Endothelial cell of umbilical vein (primary cell): ENCODE measurements at regions not wholly inside any gene's neighbourhood (a gene's known extent, or its start where the extent isn't known, plus 50 kb on each side); places are given as distances from the start of the nearest gene placed in this dataset.

Source experiments
- BruUV-seq: library from RNA; stranded (reverse); fragments of 400-500 nt; replicated peaks from 2 replicates; lab custom pipeline; 2021; lab: Mats Ljungman, UMichigan
- CTCF ChIA-PET: fragments of 300-600, 350-600 bp; sonication (Branson Sonifier 250); formaldehyde crosslinking; loops from one replicate; lab custom pipeline; 2021; ENCODE audit warnings: antibody characterized with exemption, inconsistent platforms; lab: Charles Lee
- POLR2A ChIA-PET: fragments of 300-600, 350-600 bp; sonication (Branson Sonifier 250); formaldehyde crosslinking; loops from one replicate; lab custom pipeline; 2021; ENCODE audit warnings: antibody characterized with exemption, inconsistent platforms; lab: Charles Lee
- DNase-seq: peaks from one replicate; pipeline ENCODE4 v3.0.0-alpha.2; 2011; ENCODE audit warnings: low read depth, low spot score
- FAIRE-seq: peaks from 2 replicates; lab custom pipeline; 2011; peaks lifted over from hg19 to GRCh38; lab: Jason Lieb, UNC
- H2AFZ ChIP-seq: 2 replicates; pipeline ENCODE4 v1.6.0; 2012; ENCODE audit warnings: low read depth, low read length, control low read depth, inconsistent platforms
- H3K27ac ChIP-seq: 2 replicates; pipeline ENCODE4 v1.5.1; 2011; ENCODE audit warnings: low read depth, mild to moderate bottlenecking, control low read depth, low read length, moderate library complexity; ENCODE audit not compliant: insufficient read depth
- H3K27me3 ChIP-seq, 2 experiments: 2 replicates each; pipeline versions ENCODE4 v1.6.0 to v1.6.1; 2011; ENCODE audit warnings: low read length in 2 of 2, mixed read lengths in 1 of 2; ENCODE audit not compliant: control insufficient read depth in 2 of 2, insufficient read depth in 2 of 2
- H3K36me3 ChIP-seq, 2 experiments: 2 replicates in 1 of 2; 3 replicates in 1 of 2; pipeline ENCODE4 v1.5.1; 2011; ENCODE audit warnings: low read length in 2 of 2, mild to moderate bottlenecking in 1 of 2, moderate library complexity in 1 of 2; ENCODE audit not compliant: control insufficient read depth in 2 of 2, insufficient read depth in 2 of 2; ENCODE audit errors: extremely low read depth in 1 of 2
- H3K4me1 ChIP-seq: 3 replicates; pipeline ENCODE4 v1.5.1; 2011; ENCODE audit warnings: mild to moderate bottlenecking, low read length; ENCODE audit not compliant: control insufficient read depth, insufficient read depth; ENCODE audit errors: extremely low read depth
- H3K4me2 ChIP-seq: 2 replicates; pipeline ENCODE4 v1.6.1; 2011; ENCODE audit warnings: low read length, control low read depth, mixed read lengths; ENCODE audit not compliant: insufficient read depth
- H3K4me3 ChIP-seq, 3 experiments: fragments of 200-600 bp in 1 of 3; sonication (generic), shearing (Covaris generic) in 1 of 3; replicated peaks in 1 of 3; 2 replicates each; pipeline ENCODE4 v1.5.1; 2011 to 2016; ENCODE audit warnings: control low read depth in 3 of 3, low read length in 3 of 3, mild to moderate bottlenecking in 2 of 3, inconsistent platforms in 1 of 3, low read depth in 1 of 3, moderate library complexity in 1 of 3; ENCODE audit not compliant: insufficient read depth in 1 of 3
- H3K79me2 ChIP-seq: 2 replicates; pipeline ENCODE4 v1.6.0; 2012; ENCODE audit warnings: low read length, inconsistent platforms; ENCODE audit not compliant: control insufficient read depth, insufficient read depth
- H3K9ac ChIP-seq: replicated peaks from 2 replicates; pipeline ENCODE3; 2011; ENCODE audit warnings: low read length, control low read depth; ENCODE audit not compliant: insufficient read depth; ENCODE audit errors: extremely low read depth
- H3K9me1 ChIP-seq: replicated peaks from 3 replicates; pipeline ENCODE4 v1.6.0; 2011; ENCODE audit warnings: mild to moderate bottlenecking, low read length; ENCODE audit not compliant: control insufficient read depth, insufficient read depth; ENCODE audit errors: extremely low read depth
- H3K9me3 ChIP-seq: replicated peaks from 2 replicates; pipeline ENCODE4 v1.5.1; 2012; ENCODE audit warnings: low read length, inconsistent platforms; ENCODE audit not compliant: control insufficient read depth, insufficient read depth
- H4K20me1 ChIP-seq: replicated peaks from 2 replicates; pipeline ENCODE3; 2011; ENCODE audit warnings: mild to moderate bottlenecking, low read length; ENCODE audit not compliant: control insufficient read depth, insufficient read depth; ENCODE audit errors: extremely low read depth
- CTCF ChIP-seq, 2 donors: IDR thresholded peaks; 1 replicate in 1 of 2; 2 replicates in 1 of 2; pipeline ENCODE4 v1.5.1; 2011; ENCODE audit warnings: low read length in 2 of 2, mild to moderate bottlenecking in 2 of 2, moderate library complexity in 2 of 2, control low read depth in 1 of 2, inconsistent platforms in 1 of 2, low read depth in 1 of 2; ENCODE audit not compliant: insufficient read depth in 1 of 2; ENCODE audit errors: extremely low read depth in 1 of 2
- EZH2 ChIP-seq: IDR thresholded peaks from 2 replicates; pipeline ENCODE4 v1.6.1; 2012; ENCODE audit warnings: borderline replicate concordance, low read depth, mild to moderate bottlenecking, moderate library complexity, low read length, inconsistent platforms; ENCODE audit not compliant: severe bottlenecking
- FOS ChIP-seq: IDR thresholded peaks from 2 replicates; pipeline ENCODE4 v1.6.1; 2011; ENCODE audit warnings: mild to moderate bottlenecking, low read length, moderate library complexity, borderline replicate concordance; ENCODE audit not compliant: insufficient read depth
- GATA2 ChIP-seq: IDR thresholded peaks from 2 replicates; pipeline ENCODE4 v1.7.0; 2011; ENCODE audit warnings: low read depth, mild to moderate bottlenecking, moderate library complexity, mixed read lengths, low read length; ENCODE audit not compliant: insufficient read length, insufficient read depth
- JUN ChIP-seq: IDR thresholded peaks from 2 replicates; pipeline ENCODE4 v1.6.1; 2011; ENCODE audit warnings: borderline replicate concordance, low read depth; ENCODE audit not compliant: insufficient read length, insufficient read depth
- MAX ChIP-seq: IDR thresholded peaks from 2 replicates; pipeline ENCODE4 v1.6.1; 2011; ENCODE audit not compliant: insufficient read depth, insufficient read length
- MYC ChIP-seq: IDR thresholded peaks from one replicate; pipeline ENCODE4 v1.6.1; 2011; ENCODE audit warnings: mild to moderate bottlenecking, low read depth, low read length
- POLR2A ChIP-seq: IDR thresholded peaks from 2 replicates; pipeline ENCODE4 v1.6.1; 2012; ENCODE audit warnings: low read depth, mild to moderate bottlenecking, control low read depth, low read length
- POLR2AphosphoS5 ChIP-seq: IDR thresholded peaks from 2 replicates; pipeline ENCODE4 v1.6.1; 2012; ENCODE audit warnings: low read depth, mild to moderate bottlenecking, control low read depth, low read length, moderate library complexity; ENCODE audit not compliant: insufficient read depth
- dilution Hi-C: fragments of 300-500 bp; cut with MboI; formaldehyde crosslinking; loops from one replicate; pipeline ENCODE4 v1.15.0; 2019; ENCODE audit warnings: low sequenced_read_pairs; ENCODE audit not compliant: extremely low pct_ligation_motif_present
- intact Hi-C: fragments of 100-400 bp; cut with micrococcal nuclease; formaldehyde crosslinking; loops from one replicate; pipeline ENCODE4 v1.10.0; 2022

- POLR2A ChIA-PET: no interaction called here
- Histone ChIP-seq H3K4me1 (no peaks in the 10 kb centered on the region), H3K27ac (no peak overlapping the region), H3K9me1 (no peaks in the 10 kb centered on the region), H3K27me3 (no peaks in the 10 kb centered on the region), H3K36me3 (no peaks in the 10 kb centered on the region), H3K4me2 (no peak overlapping the region), H3K9me3 (peaks cover 8% of the 10 kb centered on the region), H3K9ac (no peak overlapping the region), H3K4me3 (no peak overlapping the region), H2AFZ (no peak overlapping the region), H4K20me1 (no peaks in the 10 kb centered on the region), H3K79me2 (no peaks in the 10 kb centered on the region)
- intact Hi-C loops: no loop called here
- TF ChIP-seq CTCF (IDR thresholded peaks at IDR 0.05; ENCODE audit: extremely low read depth in 1 of 2, insufficient read depth in 1 of 2, low read depth in 1 of 2, low read length in 2 of 2) (no peak), MAX (no peak), POLR2A (no peak), EZH2 (no peak), MYC (no peak), FOS (no peak), POLR2AphosphoS5 (no peak), GATA2 (no peak), JUN (no peak)
- BruUV-seq: no TSS peak
- DNase-seq (no peak), FAIRE-seq (no peak)
- CTCF ChIA-PET: no interaction called here
- dilution Hi-C loops: no loop called here
Observed at GRCh38 chr2:842151-842803, 108.4 kb upstream of the SNTG2 start.
